DOHH2 (cell line): ENCODE measurements at regions not wholly inside any gene's neighbourhood (a gene's known extent, or its start where the extent isn't known, plus 50 kb on each side); places are given as distances from the start of the nearest gene placed in this dataset.

Experiments
- H3F3A ChIP-seq: fragments of 200-600 bp; sonication (generic), shearing (Covaris generic); 2 replicates; pipeline ENCODE4 v1.6.0; 2016; ENCODE audit warnings: antibody characterized with exemption, mild to moderate bottlenecking; ENCODE audit not compliant: control insufficient read depth, insufficient read depth
- H3K27ac ChIP-seq: fragments of 200-600 bp; sonication (generic); 2 replicates; pipeline ENCODE4 v1.5.1; 2014; ENCODE audit warnings: low read depth, mild to moderate bottlenecking, low read length, moderate library complexity
- H3K27me3 ChIP-seq: fragments of 200-600 bp; sonication (generic); 2 replicates; pipeline ENCODE4 v1.6.1; 2014; ENCODE audit warnings: mild to moderate bottlenecking, low read length, mixed read lengths; ENCODE audit not compliant: control insufficient read depth
- H3K36me3 ChIP-seq: fragments of 200-600 bp; sonication (generic); 2 replicates; pipeline ENCODE4 v1.6.1; 2014; ENCODE audit warnings: mild to moderate bottlenecking, low read length, moderate library complexity, mixed read lengths; ENCODE audit not compliant: control insufficient read depth
- H3K4me1 ChIP-seq: fragments of 200-600 bp; sonication (generic); 2 replicates; pipeline ENCODE4 v1.6.1; 2014; ENCODE audit warnings: mild to moderate bottlenecking, low read length, mixed read lengths; ENCODE audit not compliant: control insufficient read depth
- H3K4me2 ChIP-seq: fragments of 200-600 bp; sonication (generic); 2 replicates; pipeline ENCODE4 v1.6.0; 2014; ENCODE audit warnings: mild to moderate bottlenecking, low read length, moderate library complexity
- H3K4me3 ChIP-seq: fragments of 200-600 bp; sonication (generic); 2 replicates; pipeline ENCODE4 v1.5.1; 2014; ENCODE audit warnings: mild to moderate bottlenecking, low read length, mixed read lengths
- H3K79me2 ChIP-seq: fragments of 200-600 bp; sonication (generic); 2 replicates; pipeline ENCODE4 v1.6.1; 2014; ENCODE audit warnings: mild to moderate bottlenecking, low read length, mixed read lengths; ENCODE audit not compliant: control insufficient read depth
- H3K9me2 ChIP-seq: fragments of 200-600 bp; sonication (generic); replicated peaks from 2 replicates; pipeline ENCODE4 v1.6.1; 2014; ENCODE audit warnings: mild to moderate bottlenecking, low read length, mixed read lengths; ENCODE audit not compliant: control insufficient read depth
- H3K9me3 ChIP-seq: fragments of 200-600 bp; sonication (generic); 2 replicates; pipeline ENCODE4 v1.6.1; 2014; ENCODE audit warnings: antibody characterized with exemption, low read length, mixed read lengths; ENCODE audit not compliant: control insufficient read depth, insufficient read depth
- H4K20me1 ChIP-seq: fragments of 200-600 bp; sonication (generic); 2 replicates; pipeline ENCODE4 v1.6.0; 2014; ENCODE audit warnings: low read depth, mild to moderate bottlenecking, antibody characterized with exemption, low read length, moderate library complexity; ENCODE audit not compliant: control insufficient read depth, insufficient read depth
- EZH2phosphoT487 ChIP-seq: fragments of 200-600 bp; sonication (generic); IDR thresholded peaks from 2 replicates; pipeline ENCODE4 v1.6.1; 2017; ENCODE audit warnings: borderline replicate concordance, mild to moderate bottlenecking, antibody characterized with exemption, low read length, moderate library complexity, mixed read lengths
- TF ChIP-seq, protein P1 (sequence below): fragments of 200-600 bp; sonication (generic); IDR thresholded peaks from one replicate; pipeline ENCODE4 v1.5.1; 2014; ENCODE audit warnings: antibody characterized with exemption, mild to moderate bottlenecking, low read depth, low read length; ENCODE audit not compliant: poor library complexity, severe bottlenecking

GRCh38 chr2:192373221-192373620 is 178.5 kb upstream of the TMEFF2 start:
- TF ChIP-seq, protein P1, sequence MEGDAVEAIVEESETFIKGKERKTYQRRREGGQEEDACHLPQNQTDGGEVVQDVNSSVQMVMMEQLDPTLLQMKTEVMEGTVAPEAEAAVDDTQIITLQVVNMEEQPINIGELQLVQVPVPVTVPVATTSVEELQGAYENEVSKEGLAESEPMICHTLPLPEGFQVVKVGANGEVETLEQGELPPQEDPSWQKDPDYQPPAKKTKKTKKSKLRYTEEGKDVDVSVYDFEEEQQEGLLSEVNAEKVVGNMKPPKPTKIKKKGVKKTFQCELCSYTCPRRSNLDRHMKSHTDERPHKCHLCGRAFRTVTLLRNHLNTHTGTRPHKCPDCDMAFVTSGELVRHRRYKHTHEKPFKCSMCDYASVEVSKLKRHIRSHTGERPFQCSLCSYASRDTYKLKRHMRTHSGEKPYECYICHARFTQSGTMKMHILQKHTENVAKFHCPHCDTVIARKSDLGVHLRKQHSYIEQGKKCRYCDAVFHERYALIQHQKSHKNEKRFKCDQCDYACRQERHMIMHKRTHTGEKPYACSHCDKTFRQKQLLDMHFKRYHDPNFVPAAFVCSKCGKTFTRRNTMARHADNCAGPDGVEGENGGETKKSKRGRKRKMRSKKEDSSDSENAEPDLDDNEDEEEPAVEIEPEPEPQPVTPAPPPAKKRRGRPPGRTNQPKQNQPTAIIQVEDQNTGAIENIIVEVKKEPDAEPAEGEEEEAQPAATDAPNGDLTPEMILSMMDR, result no peak
- no peak for TF ChIP-seq EZH2phosphoT487
- no peak overlapping the region for H3K27ac ChIP-seq
- H3K36me3 ChIP-seq, result no peaks in the 10 kb centered on the region
- H3F3A ChIP-seq, result no peaks in the 10 kb centered on the region
- H3K27me3 ChIP-seq, result no peaks in the 10 kb centered on the region
- H4K20me1 ChIP-seq, result no peaks in the 10 kb centered on the region
- no peak overlapping the region for H3K4me3 ChIP-seq
- no peaks in the 10 kb centered on the region for H3K4me1 ChIP-seq
- no peaks in the 10 kb centered on the region for H3K9me2 ChIP-seq
- no peaks in the 10 kb centered on the region for H3K9me3 ChIP-seq
- no peak overlapping the region for H3K4me2 ChIP-seq
- no peaks in the 10 kb centered on the region for H3K79me2 ChIP-seq

DNA sequence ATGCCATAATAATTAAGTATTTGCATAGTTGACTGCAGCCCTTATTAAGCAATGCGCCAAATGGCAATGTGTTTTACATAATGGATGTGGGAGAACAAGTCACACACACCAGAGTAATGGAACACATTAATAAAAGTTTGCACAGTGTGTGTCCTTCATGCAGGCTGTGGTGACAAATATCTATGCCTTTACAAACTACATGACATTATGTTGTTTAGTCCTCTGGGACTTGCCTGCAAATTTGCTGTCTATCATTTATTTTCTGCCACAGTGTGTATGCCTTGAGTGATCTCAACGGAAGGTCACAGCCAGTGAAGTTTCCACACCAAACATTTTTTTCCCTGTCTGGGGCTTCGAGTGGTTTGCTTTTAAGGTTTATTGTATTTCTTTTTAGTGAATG is 175.2 kb upstream of the TMEFF2 start:
- Histone ChIP-seq H3F3A (no peaks in the 10 kb centered on the region), H3K27me3 (no peaks in the 10 kb centered on the region), H3K9me2 (no peaks in the 10 kb centered on the region), H3K27ac (no peak overlapping the region), H3K4me2 (no peak overlapping the region), H3K9me3 (no peaks in the 10 kb centered on the region), H3K36me3 (no peaks in the 10 kb centered on the region), H3K4me3 (no peak overlapping the region), H4K20me1 (no peaks in the 10 kb centered on the region), H3K79me2 (no peaks in the 10 kb centered on the region), H3K4me1 (no peaks in the 10 kb centered on the region)
- no peak for TF ChIP-seq EZH2phosphoT487

- Histone ChIP-seq H3K9me3 (no peaks in the 10 kb centered on the region), H3K36me3 (no peaks in the 10 kb centered on the region), H3K4me2 (no peak overlapping the region), H3K79me2 (no peaks in the 10 kb centered on the region), H4K20me1 (no peaks in the 10 kb centered on the region), H3K9me2 (no peaks in the 10 kb centered on the region), H3K4me1 (no peaks in the 10 kb centered on the region), H3F3A (no peaks in the 10 kb centered on the region), H3K27me3 (no peaks in the 10 kb centered on the region), H3K27ac (no peak overlapping the region), H3K4me3 (no peak overlapping the region)
- no peak for TF ChIP-seq EZH2phosphoT487
- TF ChIP-seq, protein P1, result no peak
Measured at GRCh38 chr2:192357217-192357616, 162.5 kb upstream of the TMEFF2 start.

- Histone ChIP-seq H3K36me3 (no peaks in the 10 kb centered on the region), H3K4me2 (no peak overlapping the region), H3K4me3 (no peak overlapping the region), H3K79me2 (no peaks in the 10 kb centered on the region), H3K9me2 (no peaks in the 10 kb centered on the region), H3K27ac (no peak overlapping the region), H3F3A (no peaks in the 10 kb centered on the region), H4K20me1 (no peaks in the 10 kb centered on the region), H3K4me1 (no peaks in the 10 kb centered on the region), H3K27me3 (no peaks in the 10 kb centered on the region), H3K9me3 (no peaks in the 10 kb centered on the region)
- TF ChIP-seq EZH2phosphoT487, result no peak
- TF ChIP-seq, protein P1, result no peak
Measured at GRCh38 chr2:192354512-192355244, 159.9 kb upstream of the TMEFF2 start.
